HL-60 (cell line): ENCODE measurements at regions not wholly inside any gene's neighbourhood (a gene's known extent, or its start where the extent isn't known, plus 50 kb on each side); places are given as distances from the start of the nearest gene placed in this dataset.

Experiments
- CTCF ChIP-seq: IDR thresholded peaks from one replicate; pipeline ENCODE4 v1.5.1; 2011; ENCODE audit warnings: low read length, control low read depth, inconsistent platforms; ENCODE audit not compliant: insufficient read depth
- GABPA ChIP-seq: IDR thresholded peaks from 2 replicates; pipeline ENCODE4 v1.6.1; 2012; ENCODE audit warnings: low read depth
- POLR2AphosphoS5 ChIP-seq: IDR thresholded peaks from 2 replicates; pipeline ENCODE4 v1.6.1; 2012; ENCODE audit warnings: low read depth
- REST ChIP-seq: IDR thresholded peaks from 2 replicates; pipeline ENCODE4 v1.6.1; 2012; ENCODE audit warnings: low read depth; ENCODE audit not compliant: insufficient replicate concordance
- SPI1 ChIP-seq: IDR thresholded peaks from 2 replicates; pipeline ENCODE4 v1.6.1; 2012; ENCODE audit warnings: low read depth, mild to moderate bottlenecking, borderline replicate concordance

GRCh38 chr7:55308186-55308929 is 56.8 kb upstream of the LANCL2 start:
- TF ChIP-seq CTCF (no peak), POLR2AphosphoS5 (no peak), REST (no peak), GABPA (no peak), SPI1 (no peak)
